HepG2 (cell line): ENCODE measurements at regions not wholly inside any gene's neighbourhood (a gene's known extent, or its start where the extent isn't known, plus 50 kb on each side); places are given as distances from the start of the nearest gene placed in this dataset.

ENCODE experiments used
- ATAC-seq: fragments of 200-7000 bp; cut with Tn5 transposase; 3 replicates; pipeline ENCODE4 v1.9.1; 2020; ENCODE audit warnings: mild to moderate bottlenecking, moderate library complexity
- BruUV-seq: library from RNA; stranded (reverse); fragments of 400-500 nt; replicated peaks from 2 replicates; lab custom pipeline; 2021; lab: Mats Ljungman, UMichigan
- CTCF ChIA-PET: fragments of 300-600 bp; formaldehyde crosslinking; extraction: SDS; loops from one replicate; lab custom pipeline; 2021; ENCODE audit warnings: low total read pairs, inconsistent platforms, low intra/inter-chr PET ratio; lab: Yijun Ruan, JAX
- POLR2A ChIA-PET: fragments of 350-600 bp; sonication (Branson Sonifier 250); formaldehyde crosslinking; loops from one replicate; lab custom pipeline; 2020; ENCODE audit warnings: antibody characterized with exemption, inconsistent platforms; lab: Yijun Ruan, JAX
- DNase-seq: peaks from one replicate; pipeline ENCODE4 v3.0.0-alpha.2; 2015; ENCODE audit warnings: low spot score
- FAIRE-seq: peaks from 3 replicates; lab custom pipeline; 2011; peaks lifted over from hg19 to GRCh38; lab: Jason Lieb, UNC
- H2AFZ ChIP-seq: one replicate; pipeline ENCODE4 v1.6.1; 2011; ENCODE audit warnings: low read length, inconsistent platforms
- H3K27ac ChIP-seq: fragments of 300-600 bp; 3 replicates; pipeline ENCODE4 v1.8.0; 2011; ENCODE audit warnings: mixed run types, mild to moderate bottlenecking, mixed read lengths, low read length, inconsistent platforms; ENCODE audit not compliant: insufficient read depth; ENCODE audit errors: extremely low read length
- H3K27me3 ChIP-seq, 2 experiments: fragments of 200-600 bp in 1 of 2; 2 replicates in 1 of 2; 3 replicates in 1 of 2; pipeline versions ENCODE4 v1.6.0 to v1.8.0; 2011; ENCODE audit warnings: low read length in 2 of 2, mild to moderate bottlenecking in 2 of 2, moderate library complexity in 2 of 2, inconsistent platforms in 1 of 2; ENCODE audit not compliant: insufficient read depth in 2 of 2, control insufficient read depth in 1 of 2
- H3K36me3 ChIP-seq, 2 experiments: fragments of 200-600 bp in 1 of 2; replicated peaks in 1 of 2; 2 replicates in 1 of 2; 3 replicates in 1 of 2; pipeline versions ENCODE4 v1.5.1 to v1.8.0; 2011; ENCODE audit warnings: low read length in 2 of 2, inconsistent platforms in 1 of 2; ENCODE audit not compliant: insufficient read depth in 2 of 2, control insufficient read depth in 1 of 2
- H3K4me1 ChIP-seq: 2 replicates; pipeline ENCODE4 v1.5.1; 2012; ENCODE audit warnings: low read length, inconsistent platforms; ENCODE audit not compliant: insufficient read depth
- H3K4me2 ChIP-seq: 2 replicates; pipeline ENCODE4 v1.6.0; 2011; ENCODE audit warnings: low read depth, low read length, inconsistent platforms
- H3K4me3 ChIP-seq, 3 experiments: fragments of 200-600 bp in 1 of 3; sonication (generic), shearing (Covaris generic) in 1 of 3; replicated peaks in 1 of 3; 2 replicates each; pipeline ENCODE4 v1.5.1; 2011 to 2016; ENCODE audit warnings: low read length in 3 of 3, inconsistent platforms in 2 of 3, low read depth in 2 of 3, mild to moderate bottlenecking in 2 of 3, control low read depth in 1 of 3, mixed read lengths in 1 of 3; ENCODE audit not compliant: insufficient read depth in 1 of 3
- H3K79me2 ChIP-seq: one replicate; pipeline ENCODE4 v1.6.1; 2011; ENCODE audit warnings: low read length, inconsistent platforms; ENCODE audit not compliant: insufficient read depth
- H3K9ac ChIP-seq: 2 replicates; pipeline ENCODE4 v1.6.0; 2011; ENCODE audit warnings: mild to moderate bottlenecking, low read depth, low read length, inconsistent platforms; ENCODE audit not compliant: insufficient read depth
- H3K9me3 ChIP-seq: 2 replicates; pipeline ENCODE4 v1.5.1; 2012; ENCODE audit warnings: mild to moderate bottlenecking, low read length
- H4K20me1 ChIP-seq: 2 replicates; pipeline ENCODE4 v1.6.0; 2011; ENCODE audit warnings: inconsistent platforms, mild to moderate bottlenecking, low read length, moderate library complexity; ENCODE audit not compliant: insufficient read depth
- ARNTL ChIP-seq: sonication (generic); formaldehyde crosslinking; IDR thresholded peaks from 2 replicates; pipeline ENCODE4 v1.4.0; 2020; ENCODE audit warnings: mild to moderate bottlenecking, missing genetic modification reagents
- KDM5A ChIP-seq: fragments of 200-600 bp; sonication (generic); IDR thresholded peaks from 2 replicates; pipeline ENCODE4 v1.7.0; 2018; ENCODE audit warnings: antibody characterized with exemption, mild to moderate bottlenecking, low read length, borderline replicate concordance
- NCOR1 ChIP-seq: fragments of 200-600 bp; sonication (generic); IDR thresholded peaks from 2 replicates; pipeline ENCODE4 v1.7.0; 2017; ENCODE audit warnings: antibody characterized with exemption, low read length, borderline replicate concordance
- RNF2 ChIP-seq: fragments of 450-650 bp; conservative IDR thresholded peaks from 2 replicates; pipeline ENCODE4 v1.6.1; 2016; ENCODE audit warnings: low read depth
- TCF7L2 ChIP-seq: IDR thresholded peaks from 2 replicates; pipeline ENCODE4 v1.6.1; 2011; ENCODE audit warnings: mild to moderate bottlenecking, low read depth, low read length, moderate library complexity
- ZBTB7A ChIP-seq: sonication (generic); formaldehyde crosslinking; IDR thresholded peaks from 2 replicates; pipeline ENCODE4 v1.8.0; 2022; ENCODE audit warnings: mild to moderate bottlenecking, missing genetic modification reagents
- ZNF282 ChIP-seq: fragments of 450-650 bp; IDR thresholded peaks from 2 replicates; pipeline ENCODE4 v1.6.1; 2018; ENCODE audit not compliant: partially characterized antibody
- ZNF878 ChIP-seq: sonication (generic); formaldehyde crosslinking; IDR thresholded peaks from 2 replicates; pipeline ENCODE4 v1.8.1; 2023; ENCODE audit warnings: mild to moderate bottlenecking, missing genetic modification reagents, moderate library complexity
- ZNF879 ChIP-seq: sonication (generic); formaldehyde crosslinking; IDR thresholded peaks from 2 replicates; pipeline ENCODE4 v1.8.1; 2023; ENCODE audit warnings: missing genetic modification reagents
- WGBS: methylation state at CpG from one replicate; pipeline ENCODE4 v1.1.6; 2017; ENCODE audit warnings: low lambda C conversion rate; 5-methylcytosine and 5-hydroxymethylcytosine counted together
- in situ Hi-C: cut with HindIII; loops from 2 replicates; pipeline ENCODE4 v1.10.0; 2017; ENCODE audit warnings: low pct_unique_long_range_greater_than_20kb; ENCODE audit not compliant: extremely low pct_ligation_motif_present
- intact Hi-C: fragments of 100-400 bp; cut with micrococcal nuclease; formaldehyde crosslinking; loops from one replicate; pipeline ENCODE4 v1.10.0; 2022; ENCODE audit not compliant: unreplicated experiment
- TF ChIP-seq, protein P1 (sequence below): sonication (generic); formaldehyde crosslinking; IDR thresholded peaks from 2 replicates; pipeline ENCODE4 v1.4.0; 2020; ENCODE audit warnings: mild to moderate bottlenecking, missing genetic modification reagents, borderline replicate concordance

DNA sequence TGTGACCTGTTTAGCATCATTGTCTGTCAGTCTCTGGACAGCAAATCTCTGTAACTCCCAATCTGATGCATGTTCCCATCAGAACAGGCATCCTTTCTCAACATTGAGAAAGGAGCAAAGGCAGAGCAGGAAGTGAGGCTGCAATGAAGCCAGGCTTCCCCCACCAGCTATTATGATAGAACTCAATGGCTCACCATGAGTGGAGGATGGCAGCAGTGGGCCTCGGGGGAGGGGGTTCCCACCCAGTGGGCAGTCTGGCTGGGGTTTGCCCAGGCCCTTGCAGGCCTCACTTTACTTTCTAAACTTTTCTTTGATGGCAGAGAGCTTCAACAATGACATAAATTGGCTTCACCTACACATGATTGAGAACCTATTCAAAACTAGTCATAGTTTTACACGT lies 240.6 kb upstream of the CXCR4 start (continued):
- TF ChIP-seq ZNF879 (no peak), ZBTB7A (CRISPR knock-in tag) (no peak)

DNA sequence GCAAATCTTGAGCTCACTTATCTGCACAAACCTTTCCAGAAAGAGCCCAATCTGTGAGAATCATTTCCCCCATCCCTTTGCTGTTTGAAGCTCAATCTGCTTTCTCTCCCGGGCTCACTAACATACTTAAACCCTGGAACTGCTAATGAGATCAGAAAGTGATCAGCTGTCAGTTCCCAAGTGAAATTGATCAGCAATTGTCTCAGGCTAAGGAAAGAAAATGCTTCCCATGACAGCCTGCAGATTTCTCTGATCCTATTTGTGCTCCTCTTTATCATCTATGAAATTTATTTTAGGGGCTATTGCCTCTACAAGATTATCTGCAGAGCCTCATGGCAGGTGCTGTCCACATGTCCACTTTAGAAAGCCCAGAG lies 239.0 kb upstream of the CXCR4 start:
- no peaks in the 10 kb centered on the region for H3K79me2 ChIP-seq
- H3K4me2 ChIP-seq = no peak overlapping the region
- no peaks in the 10 kb centered on the region for H3K9me3 ChIP-seq
- no peaks in the 10 kb centered on the region for H3K36me3 ChIP-seq
- no peaks in the 10 kb centered on the region for H4K20me1 ChIP-seq
- no peak overlapping the region for H2AFZ ChIP-seq
- intact Hi-C loops = no loop called here
- no peak overlapping the region for H3K9ac ChIP-seq
- H3K4me3 ChIP-seq = no peak overlapping the region
- DNase-seq (no peak), FAIRE-seq (no peak), ATAC-seq (no peak)
- in situ Hi-C loops = no loop called here
- ChIA-PET POLR2A (no interaction called here), CTCF (no interaction called here)
- WGBS = 0% methylated on average over 1 of the region's 1 CpG
- BruUV-seq = no TSS peak
- TF ChIP-seq NCOR1 (no peak), KDM5A (no peak), ARNTL (CRISPR knock-in tag) (no peak), ZNF282 (no peak), ZNF878 (CRISPR knock-in tag) (no peak), RNF2 (no peak), TCF7L2 (no peak)
- TF ChIP-seq, protein P1, sequence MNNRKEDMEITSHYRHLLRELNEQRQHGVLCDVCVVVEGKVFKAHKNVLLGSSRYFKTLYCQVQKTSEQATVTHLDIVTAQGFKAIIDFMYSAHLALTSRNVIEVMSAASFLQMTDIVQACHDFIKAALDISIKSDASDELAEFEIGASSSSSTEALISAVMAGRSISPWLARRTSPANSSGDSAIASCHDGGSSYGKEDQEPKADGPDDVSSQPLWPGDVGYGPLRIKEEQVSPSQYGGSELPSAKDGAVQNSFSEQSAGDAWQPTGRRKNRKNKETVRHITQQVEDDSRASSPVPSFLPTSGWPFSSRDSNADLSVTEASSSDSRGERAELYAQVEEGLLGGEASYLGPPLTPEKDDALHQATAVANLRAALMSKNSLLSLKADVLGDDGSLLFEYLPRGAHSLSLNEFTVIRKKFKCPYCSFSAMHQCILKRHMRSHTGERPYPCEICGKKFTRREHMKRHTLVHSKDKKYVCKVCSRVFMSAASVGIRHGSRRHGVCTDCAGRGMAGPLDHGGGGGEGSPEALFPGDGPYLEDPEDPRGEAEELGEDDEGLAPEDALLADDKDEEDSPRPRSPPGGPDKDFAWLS (CRISPR knock-in tag) = no peak
- H3K4me1 ChIP-seq = no peaks in the 10 kb centered on the region
- peaks cover 0 to 16% of the 10 kb centered on the region in 2 experiments; a peak in 1 of 5 replicates for H3K27me3 ChIP-seq
- no peak overlapping the region for H3K27ac ChIP-seq
